Pancreas (tissue), 10 donors: ENCODE measurements at regions not wholly inside any gene's neighbourhood (a gene's known extent, or its start where the extent isn't known, plus 50 kb on each side); places are given as distances from the start of the nearest gene placed in this dataset.
"Not testable (repeated sequence)": the region's sequence is repeated elsewhere in the genome, so short reads cannot be mapped to it uniquely, and the experiment has no call there.

Experiments
- ATAC-seq, 4 donors: fragments of 200-7000 bp; cut with Tn5 transposase; one replicate each; pipeline versions ENCODE4 v1.8.0 to v1.9.1; 2020; ENCODE audit warnings: mild to moderate bottlenecking in 4 of 4, moderate library complexity in 4 of 4
- DNase-seq, 6 donors: peaks; one replicate each; pipeline ENCODE4 v3.0.0-alpha.2; 2020
- FAIRE-seq: peaks from 2 replicates; lab custom pipeline; 2012; peaks lifted over from hg19 to GRCh38; lab: Jason Lieb, UNC
- H3K27ac ChIP-seq, 4 donors: fragments of 200-600 bp; sonication (generic); 1 replicate in 3 of 4; 2 replicates in 1 of 4; pipeline versions ENCODE4 v1.5.0 to v1.8.0; 2020
- H3K27me3 ChIP-seq, 4 donors: fragments of 200-600 bp; one replicate each; pipeline ENCODE4 v1.8.0; 2021
- H3K36me3 ChIP-seq, 3 donors: fragments of 200-600 bp; sonication (generic) in 1 of 3; one replicate each; pipeline versions ENCODE4 v1.5.0 to v1.8.0; 2020 to 2021
- H3K4me1 ChIP-seq, 3 donors: fragments of 200-600 bp; one replicate each; pipeline ENCODE4 v1.8.0; 2021
- H3K4me3 ChIP-seq, 4 donors: fragments of 200-600 bp; sonication (generic) in 2 of 4; one replicate each; pipeline versions ENCODE4 v1.5.0 to v1.8.0; 2020 to 2021
- H3K9me3 ChIP-seq, 4 donors: fragments of 200-600 bp; one replicate each; pipeline ENCODE4 v1.8.0; 2021
- WGBS, 2 donors: extraction: QIAGEN DNeasy Blood & Tissue Kit; methylation state at CpG; one replicate each; pipeline ENCODE4 v1.1.7; 2013; 5-methylcytosine and 5-hydroxymethylcytosine counted together
- intact Hi-C, 3 donors: fragments of 100-400 bp; cut with DNase I; formaldehyde crosslinking; loops; one replicate each; pipeline versions ENCODE4 v1.11.1 to v1.14.2; 2022
- TF ChIP-seq, protein P1 (sequence below), 4 donors: fragments of 200-600 bp; sonication (generic) in 3 of 4; IDR thresholded peaks; one replicate each; pipeline versions ENCODE4 v1.5.0 to v1.8.0; 2021; ENCODE audit warnings: antibody characterized with exemption in 4 of 4
- donor health status: healthy with polysubstance abuse.
- donor health status: DM: no; HTN: no; CAD: no; lungs with moderate emphysema.
- donor health status: DM: no; HTN: no; CAD: no.
- donor health status: control.
- donor health status: control.
- donor health status: Bipolar disorder and iron deficiency.
- donor health status: DM: yes; HTN: yes; CAD: no.
- donor health status: DM: no; HTN: no; CAD: no.
- donor health status: DM: no; HTN: no; CAD: no.
- donor health status: DM: yes; HTN: yes; CAD: no.

DNA sequence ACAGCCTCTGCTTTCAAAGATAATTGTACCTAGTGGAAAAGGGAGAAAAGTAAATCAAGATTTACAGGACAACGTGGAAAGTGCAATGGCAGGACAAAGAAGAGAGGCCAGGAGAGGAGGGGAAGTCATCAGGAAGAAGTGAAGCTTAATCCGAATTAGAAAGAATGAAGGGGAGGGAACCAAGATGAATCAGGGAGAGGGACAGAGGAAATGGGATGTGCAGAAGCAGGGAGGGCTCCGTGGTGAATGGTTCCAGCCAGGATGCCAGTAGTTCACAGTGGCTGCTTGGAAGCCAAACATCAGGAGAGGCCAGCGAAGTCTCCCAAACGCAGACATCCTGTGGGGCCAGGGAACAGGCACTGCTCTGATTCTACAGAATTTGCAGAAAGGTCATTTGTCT is 144.4 kb downstream of the LIG4 start:
- no peak for DNase-seq
- Histone ChIP-seq H3K27ac (no peak overlapping the region), H3K9me3 (no peaks in the 10 kb centered on the region), H3K4me3 (no peak overlapping the region), H3K36me3 (no peaks in the 10 kb centered on the region), H3K4me1 (no peaks in the 10 kb centered on the region), H3K27me3 (no peaks in the 10 kb centered on the region)
- intact Hi-C loops = no loop called here
- TF ChIP-seq, protein P1, sequence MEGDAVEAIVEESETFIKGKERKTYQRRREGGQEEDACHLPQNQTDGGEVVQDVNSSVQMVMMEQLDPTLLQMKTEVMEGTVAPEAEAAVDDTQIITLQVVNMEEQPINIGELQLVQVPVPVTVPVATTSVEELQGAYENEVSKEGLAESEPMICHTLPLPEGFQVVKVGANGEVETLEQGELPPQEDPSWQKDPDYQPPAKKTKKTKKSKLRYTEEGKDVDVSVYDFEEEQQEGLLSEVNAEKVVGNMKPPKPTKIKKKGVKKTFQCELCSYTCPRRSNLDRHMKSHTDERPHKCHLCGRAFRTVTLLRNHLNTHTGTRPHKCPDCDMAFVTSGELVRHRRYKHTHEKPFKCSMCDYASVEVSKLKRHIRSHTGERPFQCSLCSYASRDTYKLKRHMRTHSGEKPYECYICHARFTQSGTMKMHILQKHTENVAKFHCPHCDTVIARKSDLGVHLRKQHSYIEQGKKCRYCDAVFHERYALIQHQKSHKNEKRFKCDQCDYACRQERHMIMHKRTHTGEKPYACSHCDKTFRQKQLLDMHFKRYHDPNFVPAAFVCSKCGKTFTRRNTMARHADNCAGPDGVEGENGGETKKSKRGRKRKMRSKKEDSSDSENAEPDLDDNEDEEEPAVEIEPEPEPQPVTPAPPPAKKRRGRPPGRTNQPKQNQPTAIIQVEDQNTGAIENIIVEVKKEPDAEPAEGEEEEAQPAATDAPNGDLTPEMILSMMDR (IDR thresholded peaks at IDR 0.05) = no peak
- FAIRE-seq = no peak
- WGBS, 2 donors = 49 to 54% methylated on average over 5 of the region's 5 CpGs
- no peak for ATAC-seq

DNA sequence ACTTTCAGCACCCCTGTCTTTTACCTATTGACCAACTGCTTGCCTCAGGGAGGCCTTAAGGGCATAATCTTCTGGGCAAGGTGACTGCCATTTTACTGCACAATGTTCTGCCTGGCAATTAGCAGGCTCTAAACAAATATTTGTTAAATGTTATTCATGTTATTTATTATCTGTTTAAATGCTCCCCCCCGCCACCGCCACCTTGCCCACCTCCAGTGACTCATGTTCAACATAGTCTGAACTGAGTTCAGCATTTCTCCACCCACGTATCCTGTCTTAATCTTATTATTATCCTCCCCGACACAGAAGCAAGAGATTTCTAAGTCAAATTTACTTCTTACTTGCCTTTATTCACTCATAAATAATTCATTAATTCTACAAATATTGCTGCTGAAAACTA is 144.8 kb downstream of the LIG4 start:
- 77 to 79% methylated on average over 4 of the region's 4 CpGs for WGBS, 2 donors
- Histone ChIP-seq H3K4me1 (no peaks in the 10 kb centered on the region), H3K27me3 (no peaks in the 10 kb centered on the region), H3K4me3 (no peak overlapping the region), H3K9me3 (no peaks in the 10 kb centered on the region), H3K27ac (no peak overlapping the region), H3K36me3 (no peaks in the 10 kb centered on the region)
- TF ChIP-seq, protein P1 (IDR thresholded peaks at IDR 0.05) = no peak
- intact Hi-C loops = no loop called here
- DNase-seq (no peak), FAIRE-seq (no peak), ATAC-seq (no peak)

DNA sequence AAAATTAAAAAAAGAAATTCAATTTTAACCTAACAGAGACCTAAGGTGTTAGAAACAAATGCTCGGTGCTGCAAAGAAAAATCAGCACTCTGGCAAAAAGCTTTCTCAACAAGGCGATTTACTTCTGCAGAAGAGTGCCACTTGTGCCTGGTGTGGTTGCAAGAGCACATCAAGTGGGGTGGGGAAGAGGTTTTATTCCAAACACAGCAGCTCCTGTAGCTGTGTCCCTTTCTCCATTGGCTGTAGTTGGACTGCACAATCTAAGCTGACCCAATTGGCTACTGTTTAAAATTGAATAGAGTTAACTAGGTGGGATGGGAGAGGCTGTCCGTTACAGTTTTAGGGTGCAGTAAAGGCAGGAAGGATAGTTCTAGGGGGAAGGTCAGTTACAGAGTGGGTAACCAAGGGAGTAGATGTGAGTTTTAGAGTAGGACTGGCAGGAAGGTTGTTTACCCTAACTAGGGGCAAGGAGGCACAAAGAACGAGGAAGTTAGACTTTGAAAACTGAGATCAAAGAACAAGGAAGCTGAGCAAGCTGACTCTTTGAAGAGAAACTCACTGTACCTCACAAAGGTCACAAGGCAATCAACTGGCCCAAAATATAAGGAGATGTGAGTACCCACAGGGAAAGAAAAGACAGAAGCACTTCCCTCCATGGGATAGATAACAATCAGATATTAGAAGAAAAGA is 145.7 kb downstream of the LIG4 start:
- WGBS, 2 donors = 50 to 61% methylated on average over 4 of the region's 4 CpGs
- H3K9me3 ChIP-seq = no peaks in the 10 kb centered on the region
- no peaks in the 10 kb centered on the region for H3K4me1 ChIP-seq
- DNase-seq (no peak), ATAC-seq (no peak), FAIRE-seq (no peak)
- no peaks in the 10 kb centered on the region for H3K36me3 ChIP-seq
- no peaks in the 10 kb centered on the region for H3K27me3 ChIP-seq
- TF ChIP-seq, protein P1 (IDR thresholded peaks at IDR 0.05) = no peak
- H3K27ac ChIP-seq = no peak overlapping the region
- intact Hi-C loops = no loop called here
- H3K4me3 ChIP-seq = no peak overlapping the region

DNA sequence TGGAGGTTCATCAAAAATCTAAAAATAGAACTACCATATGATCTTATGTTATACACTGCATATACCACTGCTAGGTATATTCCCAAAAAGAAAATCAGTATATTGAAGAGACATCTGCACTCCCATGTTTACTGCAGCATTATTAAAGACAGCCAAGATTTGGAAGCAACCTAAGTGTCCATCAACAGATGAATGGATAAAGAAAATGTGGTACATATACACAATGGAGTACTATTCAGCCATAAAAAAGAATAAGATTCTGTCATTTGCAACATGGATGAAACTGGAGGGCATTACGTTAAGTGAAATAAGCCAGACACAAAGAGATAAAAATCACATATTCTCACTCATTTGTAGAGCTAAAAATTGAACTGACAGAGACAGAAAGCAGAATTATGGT is 151.0 kb downstream of the LIG4 start:
- WGBS, 2 donors = 40 to 43% methylated on average over 1 of the region's 1 CpG
- H3K9me3 ChIP-seq, ATAC-seq, H3K4me1 ChIP-seq, intact Hi-C loops, H3K27me3 ChIP-seq, H3K36me3 ChIP-seq, DNase-seq, H3K4me3 ChIP-seq, FAIRE-seq, H3K27ac ChIP-seq: not testable (repeated sequence)

- TF ChIP-seq, protein P1 (IDR thresholded peaks at IDR 0.05) = no peak
- Histone ChIP-seq H3K4me1 (no peaks in the 10 kb centered on the region), H3K9me3 (no peaks in the 10 kb centered on the region), H3K36me3 (no peaks in the 10 kb centered on the region), H3K27me3 (no peaks in the 10 kb centered on the region), H3K27ac (no peak overlapping the region), H3K4me3 (no peak overlapping the region)
- FAIRE-seq (no peak), ATAC-seq (no peak), DNase-seq (no peak)
- intact Hi-C loops = no loop called here
- WGBS, 2 donors = 87 to 92% methylated on average over 6 of the region's 6 CpGs
These were observed 155.2 kb downstream of the LIG4 start for GRCh38 chr13:108060111-108060510.
